GM18907 (cell line): ENCODE measurements at regions not wholly inside any gene's neighbourhood (a gene's known extent, or its start where the extent isn't known, plus 50 kb on each side); places are given as distances from the start of the nearest gene placed in this dataset.
"Not testable (repeated sequence)": the region's sequence is repeated elsewhere in the genome, so short reads cannot be mapped to it uniquely, and the experiment has no call there.

Source experiments
- ATAC-seq: cut with Tn5 transposase; IDR thresholded peaks from one replicate; pipeline ENCODE4 v1.9.1; 2021; ENCODE audit warnings: mild to moderate bottlenecking, moderate library complexity; ENCODE audit not compliant: unreplicated experiment

DNA sequence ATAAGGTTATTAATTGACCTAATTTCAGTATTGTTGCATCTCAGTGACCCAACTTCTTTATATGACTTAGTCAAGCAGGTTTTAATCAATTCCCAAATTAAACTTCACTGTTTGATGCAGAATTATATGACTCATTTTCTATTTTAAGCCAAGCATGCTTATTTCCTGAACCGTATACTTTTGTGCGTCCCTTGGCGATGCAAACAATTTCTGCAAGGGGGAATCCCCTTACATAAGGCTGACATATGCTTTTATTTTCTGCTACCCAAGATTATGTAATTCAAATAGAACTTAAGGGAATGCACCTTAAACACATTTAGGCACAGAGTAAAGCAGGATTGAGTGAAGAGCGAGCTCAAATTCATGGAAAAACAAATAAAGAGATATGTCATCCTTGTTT lies 303.9 kb downstream of the PDCD6IP start:
- no peak for ATAC-seq

DNA sequence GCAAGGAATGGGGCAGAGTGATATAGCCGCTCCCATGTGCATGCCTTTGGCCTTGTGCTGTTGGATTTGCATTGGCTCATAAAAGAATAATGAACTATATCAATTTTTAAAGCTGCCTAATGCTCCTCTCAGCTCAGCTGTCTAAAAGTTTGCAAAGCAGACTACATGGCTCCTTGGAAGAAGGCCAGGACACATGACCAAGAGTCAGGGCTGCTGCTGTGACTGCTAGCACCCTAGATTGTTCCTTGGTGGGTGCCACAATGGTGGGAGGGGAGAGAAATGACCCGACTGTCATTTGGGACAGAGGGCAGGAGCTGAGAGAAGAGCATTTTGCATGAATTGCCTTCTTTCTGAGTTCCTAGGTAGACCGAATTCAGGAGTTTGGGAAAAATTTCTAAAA lies 307.9 kb downstream of the PDCD6IP start:
- ATAC-seq = no peak

DNA sequence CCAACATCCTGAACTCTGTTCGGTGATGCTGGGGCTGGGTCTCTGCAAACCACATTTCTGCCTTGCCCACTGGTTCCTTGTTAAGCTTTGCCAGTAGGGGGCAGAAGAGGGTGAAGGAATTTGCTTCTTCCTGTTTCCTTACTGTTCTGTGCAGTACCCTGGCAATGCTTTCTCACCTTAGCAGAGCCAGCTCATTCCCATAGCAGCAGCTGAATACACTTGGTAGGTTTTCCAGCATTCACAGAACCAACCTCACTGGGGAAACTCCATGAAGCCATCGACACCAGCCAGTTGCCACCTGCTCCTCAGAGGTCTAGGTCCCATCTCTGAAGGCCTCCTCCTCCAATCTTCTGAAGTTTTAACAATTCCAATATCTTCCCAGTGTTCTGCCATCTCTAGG lies 308.4 kb downstream of the PDCD6IP start:
- peak; percentile 38 for ATAC-seq

DNA sequence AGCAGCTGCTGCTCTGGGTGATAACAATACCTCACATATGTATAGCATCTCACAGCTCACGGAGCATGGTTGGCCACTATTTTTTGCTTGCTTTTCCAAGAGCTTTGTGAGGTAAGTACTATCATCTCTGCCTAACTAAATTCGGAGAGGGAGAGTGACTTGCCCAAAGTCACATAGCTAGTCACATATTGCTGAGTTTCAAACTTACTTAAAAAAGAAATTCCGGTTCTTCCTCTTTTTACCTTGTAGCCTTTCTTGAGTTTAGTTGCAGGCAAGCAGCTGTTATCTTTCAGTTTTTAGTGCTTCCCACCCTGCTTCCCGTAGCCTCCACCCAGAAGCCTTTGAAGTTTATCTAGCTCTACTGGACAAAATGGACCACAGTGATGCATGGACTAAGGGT lies 309.2 kb downstream of the PDCD6IP start:
- peak; percentile 50 for ATAC-seq

DNA sequence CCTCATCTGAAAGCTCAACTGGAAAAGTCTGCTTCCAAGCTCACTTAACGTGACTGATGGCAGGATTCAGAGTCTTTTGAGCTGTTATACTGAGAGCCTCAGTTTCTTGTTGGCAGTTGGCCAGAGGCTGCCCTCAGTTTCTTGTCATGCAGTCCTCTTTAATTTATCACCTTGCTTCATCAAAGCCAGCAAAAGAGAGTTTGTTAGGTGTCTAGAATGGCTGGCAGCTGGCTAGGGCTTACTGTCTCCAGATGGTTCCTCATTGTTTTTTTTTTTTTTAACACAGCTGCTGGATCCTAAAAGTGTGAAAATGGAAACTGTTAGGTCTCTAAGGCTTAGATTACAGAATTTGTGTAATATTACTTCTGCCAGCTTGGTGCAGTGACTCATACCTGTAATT lies 310.6 kb downstream of the PDCD6IP start:
- no peak for ATAC-seq

DNA sequence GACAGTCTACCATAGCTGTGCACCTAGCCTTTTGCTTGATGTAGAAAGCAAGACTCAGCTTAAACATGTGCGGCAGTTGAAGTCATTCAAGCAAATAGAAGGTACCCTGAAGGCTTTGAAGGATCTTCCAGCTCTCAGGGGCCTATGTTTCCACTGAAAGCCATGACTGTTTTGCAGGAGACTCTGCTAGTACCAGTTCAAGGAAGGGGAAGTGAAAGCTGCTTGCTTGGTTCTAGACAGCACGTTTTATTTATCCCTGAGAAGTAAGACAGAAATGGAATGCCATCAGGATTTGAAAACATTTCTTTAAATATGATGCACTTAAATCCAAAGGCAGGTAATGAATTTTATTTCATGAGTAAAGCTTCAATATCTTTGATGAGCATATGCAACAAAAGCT lies 311.4 kb downstream of the PDCD6IP start:
- ATAC-seq = peak; percentile 53

DNA sequence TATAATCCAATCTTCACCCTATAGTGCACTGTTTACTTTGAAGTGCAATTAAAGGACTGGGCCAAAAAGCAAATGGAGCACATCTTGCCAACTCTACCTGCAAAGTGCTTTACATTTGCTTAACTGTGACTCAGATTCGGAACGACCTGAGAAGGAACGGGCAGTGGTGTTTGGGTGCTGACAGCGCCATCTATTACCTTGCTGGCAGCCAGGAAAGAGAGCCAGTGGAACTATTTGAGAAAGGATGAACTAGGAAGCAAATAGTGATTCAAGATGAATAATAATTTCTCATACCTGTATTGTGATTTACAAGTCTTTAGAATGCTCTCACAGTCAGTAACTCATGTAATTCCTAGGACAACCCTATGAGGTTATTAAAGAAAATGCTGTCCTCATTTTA lies 312.9 kb downstream of the PDCD6IP start:
- ATAC-seq = no peak

DNA sequence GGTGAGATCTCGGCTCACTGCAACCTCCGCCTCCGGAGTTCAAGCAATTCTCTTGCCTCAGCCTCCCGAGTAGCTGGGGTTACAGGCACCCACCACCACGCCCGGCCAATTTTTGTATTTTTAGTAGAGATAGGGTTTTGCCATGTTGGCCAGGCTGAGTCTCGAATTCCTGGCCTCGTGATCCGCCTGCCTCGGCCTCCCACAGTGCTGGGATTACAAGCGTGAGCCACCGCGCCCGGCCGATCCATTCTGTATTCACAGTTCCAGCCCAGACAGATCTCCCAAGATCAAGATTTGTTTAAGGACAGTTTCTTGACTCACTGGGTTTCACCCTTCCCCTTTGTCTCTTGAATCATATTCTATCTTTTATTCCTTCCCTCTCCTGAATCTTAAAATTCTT lies 313.8 kb downstream of the PDCD6IP start:
- not testable (repeated sequence) for ATAC-seq

DNA sequence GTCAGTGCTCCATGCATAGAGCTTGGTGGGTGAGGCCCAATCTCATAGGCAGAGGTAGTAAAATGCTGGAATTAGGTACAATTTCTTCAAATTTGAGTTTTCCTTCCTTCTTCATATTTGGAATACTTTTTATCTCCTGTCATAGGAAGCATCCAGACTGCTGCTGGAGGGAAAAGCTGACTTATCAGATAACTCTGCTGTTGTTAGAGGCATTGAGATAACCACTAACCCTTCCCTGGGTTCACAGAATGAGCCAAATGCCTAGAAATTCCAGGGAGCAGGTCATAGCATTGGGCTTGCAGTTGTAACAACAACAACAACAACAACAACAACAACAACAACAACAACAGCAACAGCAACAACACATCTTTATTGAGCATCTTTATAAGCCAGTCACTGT lies 332.7 kb downstream of the PDCD6IP start:
- ATAC-seq = no peak

DNA sequence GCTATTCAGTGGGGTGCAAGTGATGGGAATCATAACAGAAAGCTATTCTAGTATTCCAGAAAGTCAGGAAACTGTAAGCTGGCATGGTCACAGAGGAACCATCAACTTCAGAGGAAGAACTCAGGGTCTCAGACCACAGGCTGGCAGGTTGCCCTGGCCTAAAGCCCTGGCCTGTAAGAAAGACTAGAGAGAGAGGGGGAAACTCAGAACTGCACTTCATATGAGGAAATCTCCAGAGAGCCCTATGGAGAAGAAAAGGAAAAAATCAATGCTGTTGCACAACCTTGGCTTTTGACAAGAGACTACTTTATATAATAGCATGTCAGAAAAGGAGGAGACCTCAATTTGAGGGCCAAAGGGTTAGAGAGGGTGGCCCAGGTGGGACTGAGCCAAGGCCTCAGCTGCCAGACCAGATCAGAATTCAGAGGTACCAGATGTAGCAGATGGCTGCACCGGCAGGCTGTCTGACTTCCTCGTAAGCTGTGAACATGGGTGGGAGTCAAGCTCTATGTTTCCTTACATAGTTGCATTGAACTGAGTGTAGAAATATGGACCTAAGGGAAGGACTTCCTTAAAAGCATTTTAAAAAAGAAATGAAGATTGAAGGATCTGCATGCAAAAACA lies 333.8 kb downstream of the PDCD6IP start:
- ATAC-seq = no peak

DNA sequence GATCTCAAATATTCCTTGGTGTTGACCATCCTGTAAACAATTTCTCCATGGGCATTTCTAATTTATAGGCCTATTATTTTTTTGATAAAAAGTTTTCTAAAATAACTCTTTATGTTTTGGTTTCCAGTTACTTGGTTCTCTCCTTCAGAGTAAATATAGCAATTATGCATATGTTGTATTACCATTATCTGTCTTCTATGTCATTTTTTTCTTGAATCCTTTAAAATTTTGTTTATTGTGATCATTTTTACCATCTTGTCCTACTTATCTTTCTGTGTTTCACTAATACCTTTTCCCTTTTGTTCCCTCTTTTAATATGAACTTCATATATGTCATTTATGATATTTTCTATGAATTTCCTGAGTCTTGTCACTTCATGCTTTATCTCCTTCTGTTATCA lies 341.1 kb downstream of the PDCD6IP start:
- no peak for ATAC-seq

DNA sequence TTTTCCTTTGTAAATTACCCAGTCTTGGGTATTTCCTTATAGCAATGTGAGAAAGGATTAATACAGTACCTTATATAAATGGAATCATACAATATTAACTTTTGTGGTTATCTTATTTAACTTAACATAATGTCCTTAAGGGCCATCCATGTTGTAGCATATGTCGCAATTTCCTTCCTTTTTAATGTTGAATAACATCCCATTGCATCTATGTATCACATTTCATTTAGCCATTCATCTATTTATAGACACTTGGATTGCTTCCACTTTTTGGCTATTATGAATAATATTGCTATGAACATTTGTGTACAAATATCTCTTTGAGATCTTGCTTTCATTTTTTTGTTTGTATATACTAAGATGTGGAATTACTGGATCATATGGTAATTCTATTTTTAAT lies 342.2 kb downstream of the PDCD6IP start:
- ATAC-seq = no peak

DNA sequence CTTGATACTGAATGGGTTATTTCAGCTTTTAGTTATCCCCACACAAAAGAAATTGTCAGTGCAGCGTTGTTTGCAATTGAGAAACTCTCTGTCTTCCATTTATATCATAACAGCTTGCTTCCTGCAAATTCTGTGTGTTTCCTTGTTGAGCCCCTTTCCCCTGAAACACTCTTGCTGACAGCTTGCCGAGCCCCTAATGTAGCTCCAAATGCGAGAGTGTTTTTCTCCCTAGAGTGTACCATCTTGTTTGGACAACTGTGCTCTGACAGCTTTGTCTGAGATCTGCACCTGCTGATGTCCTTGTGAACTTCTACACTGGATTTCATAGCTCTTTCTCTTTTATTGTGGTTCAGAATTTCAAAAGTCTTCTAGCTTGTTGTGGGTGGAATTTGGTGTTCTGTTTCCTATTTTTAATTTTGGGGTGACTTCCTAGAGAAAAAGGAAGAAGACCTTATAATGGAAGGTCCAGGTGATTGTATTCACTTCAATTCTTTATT lies 343.5 kb downstream of the PDCD6IP start:
- no peak for ATAC-seq

DNA sequence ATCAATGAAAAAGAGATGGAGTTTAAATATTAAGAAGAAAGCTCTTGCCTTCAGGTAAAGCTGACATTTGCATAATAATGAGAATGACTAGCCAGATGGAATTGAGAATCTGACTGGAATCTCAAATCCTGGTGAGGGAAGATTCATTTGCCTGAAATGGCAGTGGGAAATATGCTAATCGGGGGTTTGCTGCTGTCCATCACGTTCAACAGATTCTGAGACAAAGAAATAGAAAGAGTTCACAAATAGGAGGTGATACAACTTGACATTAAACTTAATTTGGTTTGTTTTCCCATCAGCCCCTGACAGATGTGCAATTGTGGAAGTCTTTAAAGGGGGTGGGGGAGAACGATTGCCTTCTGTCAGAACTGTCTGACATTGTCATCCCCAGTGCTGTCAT lies 347.4 kb downstream of the PDCD6IP start:
- ATAC-seq = no peak

DNA sequence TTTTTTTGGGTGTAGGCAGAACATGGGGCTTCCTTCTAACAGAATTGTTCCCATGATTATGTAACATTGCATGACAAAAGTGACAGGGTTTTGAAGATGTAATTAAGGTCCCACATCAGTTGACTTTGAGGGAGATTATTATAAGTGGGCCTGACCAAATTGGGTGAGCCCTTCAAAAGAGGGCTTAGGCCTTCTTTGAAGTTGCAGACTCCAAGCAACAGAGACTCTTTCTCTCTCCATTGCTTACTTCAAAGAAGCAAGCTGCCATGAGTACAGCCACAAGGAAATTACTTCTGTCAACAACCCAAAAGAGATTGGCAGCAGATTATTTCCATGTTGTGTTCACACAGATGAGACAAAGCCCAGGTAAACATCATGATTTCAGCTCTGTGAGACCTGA lies 348.2 kb downstream of the PDCD6IP start:
- no peak for ATAC-seq

DNA sequence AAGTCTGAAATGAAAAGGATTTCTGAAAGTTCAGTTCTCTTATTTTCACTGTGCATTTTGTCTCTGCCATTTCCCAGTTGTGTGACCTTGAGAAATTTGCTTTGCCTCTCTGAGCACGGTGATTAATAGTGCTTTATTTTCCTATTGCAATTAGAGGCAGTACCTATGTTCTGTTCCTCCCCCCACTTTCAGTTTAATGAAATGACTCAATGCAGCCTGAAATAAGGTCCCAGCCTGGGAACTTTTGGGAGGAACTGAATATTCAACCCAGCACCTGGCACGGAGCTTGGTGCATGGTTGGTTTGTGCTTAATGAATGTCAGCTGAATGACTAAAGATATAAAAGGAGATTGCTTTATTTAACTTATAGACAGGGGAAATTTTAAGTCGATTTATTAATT lies 352.6 kb downstream of the PDCD6IP start:
- peak; percentile 49 for ATAC-seq

DNA sequence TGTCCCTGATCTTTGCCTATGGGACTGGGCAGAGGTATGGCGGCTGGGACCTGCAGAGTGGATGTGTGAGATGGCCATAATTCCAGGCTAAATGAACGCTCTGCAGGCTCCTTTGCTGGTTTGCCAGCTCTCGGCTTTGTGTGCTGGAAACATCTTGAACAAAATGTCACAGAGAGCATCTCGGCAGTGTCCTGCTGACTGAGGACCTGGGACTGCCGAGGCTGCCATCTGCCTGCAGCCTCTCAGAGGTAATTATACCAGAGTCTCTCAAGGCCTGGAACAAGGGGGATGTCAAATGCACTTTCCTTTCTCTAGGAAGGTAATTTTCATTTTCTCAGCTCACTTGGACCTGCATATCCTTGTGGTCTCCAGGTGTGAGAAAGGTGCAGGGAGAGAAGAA lies 354.2 kb downstream of the PDCD6IP start:
- no peak for ATAC-seq

DNA sequence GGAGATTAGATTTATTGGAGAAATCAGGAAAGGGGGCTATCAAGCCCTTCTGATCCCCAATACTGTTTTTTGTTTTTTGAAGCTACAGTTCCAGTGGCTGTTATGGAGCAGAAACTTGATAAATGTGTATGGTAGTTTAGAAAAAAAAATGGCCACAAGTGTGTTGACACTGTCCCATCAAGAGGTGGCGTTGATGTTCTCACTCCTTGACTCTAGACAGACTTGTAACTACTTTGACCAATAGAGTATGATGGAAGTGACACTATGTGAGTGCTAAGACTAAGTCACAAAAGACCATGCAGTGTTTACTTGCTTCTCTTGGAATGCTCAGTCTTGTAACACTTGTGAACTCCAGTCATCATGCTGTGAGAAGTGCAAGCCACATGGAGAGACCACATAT lies 356.7 kb downstream of the PDCD6IP start:
- peak; percentile 17 for ATAC-seq

DNA sequence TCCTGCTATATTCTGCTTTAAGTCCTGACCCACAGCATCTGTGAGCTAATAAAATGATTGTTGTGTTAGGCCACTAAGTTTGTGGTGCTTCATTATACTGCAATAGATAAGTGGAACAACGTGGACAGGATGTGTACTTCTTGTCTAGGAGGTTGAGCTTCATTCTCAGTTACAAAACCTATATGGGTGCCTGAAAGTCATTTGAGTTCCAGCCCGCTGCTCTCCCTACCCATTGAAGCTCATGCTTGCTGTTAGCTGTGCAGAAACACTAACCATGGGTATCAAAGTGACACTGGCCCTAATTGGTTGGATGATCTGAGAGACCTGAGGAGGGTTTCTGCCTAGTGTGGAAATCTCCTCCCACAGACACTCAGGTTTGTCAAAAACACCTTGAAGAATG lies 357.2 kb downstream of the PDCD6IP start:
- ATAC-seq = peak; percentile 68

DNA sequence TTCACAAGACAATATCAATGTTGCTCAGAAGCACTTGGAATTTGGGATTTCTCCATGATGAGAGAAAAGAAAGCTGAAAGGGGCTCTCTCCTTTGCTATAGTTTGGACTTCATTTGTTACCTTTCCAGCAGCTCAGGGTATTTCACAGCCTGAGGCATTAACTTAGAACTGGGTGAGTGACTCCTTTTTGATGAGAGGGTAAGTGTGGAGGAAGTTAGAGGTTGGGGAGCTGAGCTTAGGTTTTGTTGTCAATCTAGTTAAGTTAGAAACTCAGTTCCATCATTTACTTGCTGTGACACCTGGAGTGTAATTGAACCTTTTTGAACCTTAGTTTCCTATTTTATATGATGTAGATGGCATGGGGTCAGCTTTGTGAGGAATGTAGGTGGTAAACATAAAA lies 359.1 kb downstream of the PDCD6IP start:
- ATAC-seq = no peak

DNA sequence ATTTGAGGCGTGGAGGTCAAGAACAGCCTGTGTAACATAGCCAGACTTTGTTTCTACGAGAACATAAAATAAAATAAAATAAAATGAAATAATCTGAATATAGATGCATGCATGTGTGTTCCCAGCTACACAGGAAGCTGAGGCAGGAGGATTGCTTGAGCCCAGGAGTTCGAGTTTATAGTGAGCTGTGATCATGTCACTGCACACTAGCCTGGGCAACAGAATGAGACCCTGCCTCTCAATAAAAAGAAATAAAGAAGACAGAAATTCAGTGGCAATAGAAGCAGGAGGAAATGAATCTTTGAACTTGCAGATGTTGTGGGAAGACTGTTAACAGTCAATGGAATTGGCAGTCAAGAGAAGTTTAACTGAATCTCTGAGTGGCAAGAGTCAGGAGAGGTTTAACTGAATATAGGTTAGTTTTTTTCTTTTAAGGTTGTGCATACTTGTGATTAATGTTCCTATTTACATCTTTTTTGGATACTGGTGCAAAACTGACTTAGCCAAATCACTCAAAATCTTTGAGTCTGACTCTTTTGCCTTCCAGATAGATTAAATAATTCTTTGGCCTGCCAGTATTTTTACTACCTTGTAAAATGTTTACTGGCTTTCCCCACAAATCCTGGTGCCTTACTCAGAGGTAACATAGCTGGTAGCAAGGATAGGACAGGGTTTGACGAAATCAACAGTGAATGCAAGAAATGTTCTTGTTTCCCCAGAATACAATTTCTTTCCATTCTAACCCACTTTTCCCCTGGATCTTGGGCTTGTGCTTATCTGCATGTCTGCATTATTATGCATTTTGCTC lies 361.4 kb downstream of the PDCD6IP start:
- ATAC-seq = no peak

DNA sequence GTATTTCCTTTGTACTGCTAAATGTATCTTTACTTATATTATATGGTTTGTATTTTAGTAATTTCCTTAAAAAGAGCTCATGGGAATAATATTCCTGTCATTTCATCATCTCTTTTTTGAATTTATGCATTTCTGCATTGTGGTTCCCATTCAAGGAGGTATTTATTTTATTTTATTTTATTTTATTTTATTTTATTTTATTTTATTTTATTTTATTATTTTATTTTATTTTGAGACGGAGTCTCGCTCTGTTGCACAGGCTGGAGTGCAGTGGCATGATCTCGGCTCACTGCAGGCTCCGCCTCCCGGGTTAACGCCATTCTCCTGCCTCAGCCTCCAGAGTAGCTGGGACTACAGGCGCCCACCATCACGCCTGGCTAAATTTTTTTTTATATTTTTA lies 371.2 kb downstream of the PDCD6IP start:
- not testable (repeated sequence) for ATAC-seq

DNA sequence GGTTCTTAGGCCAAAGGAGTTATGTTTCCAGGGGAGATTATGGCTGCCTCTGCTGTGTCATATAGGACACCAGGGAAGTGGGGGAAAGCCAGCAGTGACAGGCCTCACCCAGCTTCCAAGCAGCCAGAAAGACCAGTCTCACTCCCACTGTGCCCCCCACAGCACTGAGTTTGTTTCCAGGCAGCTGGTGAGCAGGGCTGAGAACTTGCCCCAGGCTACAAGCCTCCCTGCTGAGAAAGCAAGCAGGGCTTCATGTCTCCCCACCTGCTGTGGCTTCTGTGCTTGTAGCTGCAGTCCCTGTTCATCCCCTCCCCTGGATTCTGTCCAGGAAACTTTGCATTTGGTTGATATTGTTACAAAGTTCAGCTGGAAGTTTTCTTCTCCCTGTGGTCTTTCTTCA lies 376.3 kb downstream of the PDCD6IP start:
- no peak for ATAC-seq
